HL-60 (cell line): ENCODE measurements at regions not wholly inside any gene's neighbourhood (a gene's known extent, or its start where the extent isn't known, plus 50 kb on each side); places are given as distances from the start of the nearest gene placed in this dataset.

Source experiments
- DNase-seq, 2 experiments: peaks; one replicate each; pipeline ENCODE4 v3.0.0-alpha.2; 2010 to 2020; ENCODE audit warnings: low read depth in 1 of 2, low spot score in 1 of 2
- H3K27ac ChIP-seq: fragments of 250-450 bp; sonication (Bioruptor Pico); replicated peaks from 2 replicates; pipeline ENCODE4 v1.5.1; 2020; ENCODE audit warnings: mild to moderate bottlenecking, moderate library complexity
- H3K27me3 ChIP-seq: fragments of 250-450 bp; sonication (Bioruptor Pico); 2 replicates; pipeline ENCODE4 v1.5.1; 2021; ENCODE audit warnings: mild to moderate bottlenecking, moderate library complexity; ENCODE audit not compliant: insufficient read depth, poor library complexity, severe bottlenecking
- H3K4me3 ChIP-seq: replicated peaks from 2 replicates; pipeline ENCODE4 v1.5.1; 2011; ENCODE audit warnings: mild to moderate bottlenecking, control low read depth, low read length; ENCODE audit not compliant: insufficient read depth
- CTCF ChIP-seq: IDR thresholded peaks from one replicate; pipeline ENCODE4 v1.5.1; 2011; ENCODE audit warnings: low read length, control low read depth, inconsistent platforms; ENCODE audit not compliant: insufficient read depth
- GABPA ChIP-seq: IDR thresholded peaks from 2 replicates; pipeline ENCODE4 v1.6.1; 2012; ENCODE audit warnings: low read depth
- POLR2AphosphoS5 ChIP-seq: IDR thresholded peaks from 2 replicates; pipeline ENCODE4 v1.6.1; 2012; ENCODE audit warnings: low read depth
- REST ChIP-seq: IDR thresholded peaks from 2 replicates; pipeline ENCODE4 v1.6.1; 2012; ENCODE audit warnings: low read depth; ENCODE audit not compliant: insufficient replicate concordance
- SPI1 ChIP-seq: IDR thresholded peaks from 2 replicates; pipeline ENCODE4 v1.6.1; 2012; ENCODE audit warnings: low read depth, mild to moderate bottlenecking, borderline replicate concordance

GRCh38 chr19:13556552-13556951 is 50.3 kb upstream of the CACNA1A start:
- Histone ChIP-seq H3K4me3 (no peak overlapping the region), H3K27me3 (no peaks in the 10 kb centered on the region), H3K27ac (no peak overlapping the region)
- TF ChIP-seq POLR2AphosphoS5 (no peak), SPI1 (no peak), REST (no peak), GABPA (no peak), CTCF (no peak)
- no peak for DNase-seq
